ENCODE measurements at regions not wholly inside any gene's neighbourhood (a gene's known extent, or its start where the extent isn't known, plus 50 kb on each side); places are given as distances from the start of the nearest gene placed in this dataset.

DNA sequence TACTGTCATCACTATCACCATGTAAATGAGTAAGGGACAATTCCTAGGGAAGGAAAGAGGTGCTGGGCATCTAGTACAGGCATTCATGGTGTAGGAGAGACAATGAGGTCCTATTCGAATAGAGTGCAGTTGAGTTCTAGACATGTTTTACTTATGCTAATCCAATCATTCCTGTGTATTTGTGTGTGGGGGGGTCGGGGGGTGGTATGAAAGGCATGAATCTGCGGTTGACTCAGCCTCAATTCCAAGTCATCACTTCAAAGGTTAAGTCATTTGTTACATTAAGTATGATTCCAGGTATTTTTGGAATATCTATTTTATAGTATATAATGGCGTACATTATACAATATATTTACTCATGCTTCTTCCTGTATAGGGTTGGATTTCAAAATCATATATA lies 163.1 kb upstream of the GALNT15 start:
- TF ChIP-seq SUZ12 (IDR thresholded peaks at IDR 0.05) (no peak), BHLHE40 (IDR thresholded peaks at IDR 0.05; ENCODE audit: borderline replicate concordance) (no peak), FOXA1 (IDR thresholded peaks at IDR 0.05) (no peak), FOXM1 (IDR thresholded peaks at IDR 0.05; ENCODE audit: borderline replicate concordance) (no peak), ELF4 (IDR thresholded peaks at IDR 0.05) (no peak), ARNT (IDR thresholded peaks at IDR 0.05) (no peak), L3MBTL2 (conservative IDR thresholded peaks at IDR 0.05) (no peak), SP1 (IDR thresholded peaks at IDR 0.05) (no peak), TARDBP (IDR thresholded peaks at IDR 0.05) (no peak)

Data from HEK293T (cell line).